GM19023 (cell line): ENCODE measurements at regions not wholly inside any gene's neighbourhood (a gene's known extent, or its start where the extent isn't known, plus 50 kb on each side); places are given as distances from the start of the nearest gene placed in this dataset.

Source experiments
- ATAC-seq: cut with Tn5 transposase; IDR thresholded peaks from one replicate; pipeline ENCODE4 v1.9.1; 2021; ENCODE audit warnings: mild to moderate bottlenecking, moderate library complexity; ENCODE audit not compliant: unreplicated experiment

- no peak for ATAC-seq
Measured at GRCh38 chr5:118692811-118693342, 295.5 kb downstream of the DTWD2 start.

- peak; percentile 49 for ATAC-seq
Measured at GRCh38 chr5:118687661-118688621, 300.4 kb downstream of the DTWD2 start.

GRCh38 chr5:118687100-118687499 lies 301.2 kb downstream of the DTWD2 start:
- no peak for ATAC-seq

- ATAC-seq: no peak
Measured at GRCh38 chr5:118681655-118682054, 306.7 kb downstream of the DTWD2 start.

- peak; percentile 50 for ATAC-seq
Measured at GRCh38 chr5:118679264-118679940, 308.9 kb downstream of the DTWD2 start.

GRCh38 chr5:118678746-118679145 lies 309.6 kb downstream of the DTWD2 start:
- ATAC-seq: no peak

GRCh38 chr5:118675247-118675646 lies 313.1 kb downstream of the DTWD2 start:
- ATAC-seq: no peak

- no peak for ATAC-seq
Measured at GRCh38 chr5:118657576-118657975, 330.8 kb downstream of the DTWD2 start.

GRCh38 chr5:118653872-118654271 lies 334.5 kb downstream of the DTWD2 start:
- no peak for ATAC-seq

- no peak for ATAC-seq
Measured at GRCh38 chr5:118653183-118653582, 335.2 kb downstream of the DTWD2 start.

GRCh38 chr5:118651002-118651401 lies 337.3 kb downstream of the DTWD2 start:
- ATAC-seq: no peak

- no peak for ATAC-seq
Measured at GRCh38 chr5:118647587-118647986, 340.8 kb downstream of the DTWD2 start.

- ATAC-seq: no peak
Measured at GRCh38 chr5:118646917-118647316, 341.4 kb downstream of the DTWD2 start.

GRCh38 chr5:118637947-118638670 lies 350.2 kb downstream of the DTWD2 start:
- no peak for ATAC-seq

- ATAC-seq: no peak
Measured at GRCh38 chr5:118628660-118629354, 359.5 kb downstream of the DTWD2 start.

GRCh38 chr5:118620233-118620632 lies 368.1 kb downstream of the DTWD2 start:
- ATAC-seq: no peak

- no peak for ATAC-seq
Measured at GRCh38 chr5:118619823-118620222, 368.5 kb downstream of the DTWD2 start.

- ATAC-seq: peak; percentile 46
Measured at GRCh38 chr5:118616281-118616680, 372.1 kb downstream of the DTWD2 start.

GRCh38 chr5:118614731-118615456 lies 373.5 kb downstream of the DTWD2 start:
- no peak for ATAC-seq
